Right cardiac atrium (tissue), 5 donors: ENCODE measurements at regions not wholly inside any gene's neighbourhood (a gene's known extent, or its start where the extent isn't known, plus 50 kb on each side); places are given as distances from the start of the nearest gene placed in this dataset.
A peak's percentile ranks its signal among the peaks of the same experiment; 100 is the strongest.
"Not testable (repeated sequence)": the region's sequence is repeated elsewhere in the genome, so short reads cannot be mapped to it uniquely, and the experiment has no call there.

ENCODE experiments used
- ATAC-seq, 2 donors: fragments of 200-7000 bp; cut with Tn5 transposase; one replicate each; pipeline versions ENCODE4 v1.8.0 to v1.9.1; 2020; ENCODE audit warnings: moderate library complexity in 2 of 2, mild to moderate bottlenecking in 1 of 2
- DNase-seq, 3 donors: peaks; one replicate each; pipeline ENCODE4 v3.0.0-alpha.2; 2020
- H3K27ac ChIP-seq: one replicate; pipeline ENCODE4 v1.5.1; 2013; ENCODE audit warnings: mild to moderate bottlenecking, low read length, control low read depth, moderate library complexity
- H3K27me3 ChIP-seq: one replicate; pipeline ENCODE4 v1.6.1; 2013; ENCODE audit not compliant: control insufficient read depth, insufficient read depth
- H3K4me1 ChIP-seq: one replicate; pipeline ENCODE4 v1.6.1; 2013; ENCODE audit warnings: low read length; ENCODE audit not compliant: control insufficient read depth, insufficient read depth
- H3K4me3 ChIP-seq: one replicate; pipeline ENCODE4 v1.5.1; 2013; ENCODE audit warnings: low read length, control low read depth
- H3K9me3 ChIP-seq: one replicate; pipeline ENCODE4 v1.6.1; 2013; ENCODE audit warnings: low read length; ENCODE audit not compliant: control insufficient read depth
- WGBS: extraction: QIAGEN DNeasy Blood & Tissue Kit; methylation state at CpG from one replicate; pipeline ENCODE4 v1.1.7; 2013; 5-methylcytosine and 5-hydroxymethylcytosine counted together
- intact Hi-C, 4 donors: fragments of 100-400 bp; cut with DNase I; formaldehyde crosslinking; loops; one replicate each; pipeline versions ENCODE4 v1.11.0 to v1.14.0; 2022 to 2023
- donor health status: healthy with polysubstance abuse.
- donor health status: DM: no; HTN: yes; CAD: no.
- donor health status: DM: no; HTN: no; CAD: no.
- donor health status: DM: no; HTN: yes; CAD: no; lungs with severe emphysema.
- donor health status: DM: yes; HTN: yes; CAD: no.

DNA sequence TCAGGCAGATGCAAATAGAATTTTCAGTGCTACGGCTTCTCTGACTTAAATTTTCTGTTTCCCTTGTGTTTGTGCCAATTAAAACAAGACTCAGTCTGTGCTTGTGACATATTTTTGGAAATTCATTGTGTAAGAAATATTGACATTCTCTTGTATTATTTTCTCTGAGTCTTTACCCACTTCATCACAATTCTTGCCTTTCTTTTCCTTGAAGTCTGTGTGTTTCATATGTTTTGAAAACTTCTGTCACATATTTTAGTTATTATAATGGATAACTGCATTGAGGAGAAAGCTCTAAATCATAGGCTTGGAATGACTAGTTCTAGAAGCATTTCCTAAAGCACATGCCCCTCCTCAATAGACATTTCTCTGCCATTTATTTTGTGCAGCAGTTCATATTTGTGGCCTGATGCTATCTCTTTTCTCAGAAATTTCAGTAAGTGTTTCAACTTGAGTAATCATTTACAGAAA lies 206.6 kb downstream of the PALM2AKAP2 start:
- no peaks in the 10 kb centered on the region for H3K27me3 ChIP-seq
- H3K4me1 ChIP-seq = no peaks in the 10 kb centered on the region
- ATAC-seq (peak in 1 of 2 donors; percentile 44), DNase-seq (no peak)
- intact Hi-C loops = no loop called here
- H3K27ac ChIP-seq = no peak overlapping the region
- H3K9me3 ChIP-seq = no peaks in the 10 kb centered on the region
- WGBS = 45% methylated on average over 1 of the region's 1 CpG
- H3K4me3 ChIP-seq = no peak overlapping the region

DNA sequence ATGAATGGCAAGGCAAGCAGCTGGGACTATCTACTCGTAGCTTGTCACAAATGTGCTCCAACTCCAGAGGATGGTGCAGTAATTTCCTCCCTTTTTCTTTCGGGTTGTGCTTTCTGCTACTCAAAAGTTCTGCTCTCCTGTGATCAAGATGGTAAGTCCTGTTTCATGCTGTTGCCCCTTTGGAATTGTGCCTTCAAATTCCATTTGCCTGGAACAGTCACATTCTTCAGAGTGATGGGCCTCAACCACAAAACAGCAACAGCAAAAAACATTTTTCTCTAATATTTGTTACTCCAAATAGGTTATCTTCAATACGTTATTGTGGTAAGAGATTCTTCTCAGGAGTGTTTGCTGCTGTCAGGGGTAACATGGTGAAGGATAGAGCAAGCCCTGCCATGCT lies 209.3 kb downstream of the PALM2AKAP2 start:
- ATAC-seq (no peak), DNase-seq (no peak)
- 89% methylated on average over 3 of the region's 3 CpGs for WGBS
- intact Hi-C loops = no loop called here
- Histone ChIP-seq H3K9me3 (no peaks in the 10 kb centered on the region), H3K4me1 (peaks cover 3% of the 10 kb centered on the region), H3K27me3 (no peaks in the 10 kb centered on the region), H3K27ac (no peak overlapping the region), H3K4me3 (no peak overlapping the region)

DNA sequence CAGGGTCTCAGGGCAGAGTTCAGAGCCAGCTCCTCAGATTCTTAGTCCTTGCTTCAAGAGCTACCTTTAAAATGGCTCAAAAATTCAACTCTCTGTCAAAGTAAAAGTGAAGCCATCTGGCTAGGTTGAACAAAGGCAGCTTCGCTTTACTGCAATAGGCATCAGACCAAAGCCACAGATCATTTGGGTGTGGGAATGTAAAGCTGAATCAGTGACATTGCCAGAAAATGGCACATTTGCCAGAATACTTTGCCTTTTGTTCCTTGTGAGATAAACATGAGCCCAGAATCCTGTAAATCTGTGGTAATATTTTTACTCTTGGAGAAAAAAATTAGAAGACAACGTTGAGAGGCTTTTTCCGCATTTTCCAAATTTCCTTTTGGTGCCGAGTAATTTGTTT lies 210.5 kb downstream of the PALM2AKAP2 start:
- no peaks in the 10 kb centered on the region for H3K9me3 ChIP-seq
- ATAC-seq (no peak), DNase-seq (no peak)
- H3K4me1 ChIP-seq = peaks cover 6% of the 10 kb centered on the region
- no peak overlapping the region for H3K4me3 ChIP-seq
- WGBS = 82% methylated on average over 4 of the region's 4 CpGs
- no peak overlapping the region for H3K27ac ChIP-seq
- no peaks in the 10 kb centered on the region for H3K27me3 ChIP-seq
- intact Hi-C loops = no loop called here

DNA sequence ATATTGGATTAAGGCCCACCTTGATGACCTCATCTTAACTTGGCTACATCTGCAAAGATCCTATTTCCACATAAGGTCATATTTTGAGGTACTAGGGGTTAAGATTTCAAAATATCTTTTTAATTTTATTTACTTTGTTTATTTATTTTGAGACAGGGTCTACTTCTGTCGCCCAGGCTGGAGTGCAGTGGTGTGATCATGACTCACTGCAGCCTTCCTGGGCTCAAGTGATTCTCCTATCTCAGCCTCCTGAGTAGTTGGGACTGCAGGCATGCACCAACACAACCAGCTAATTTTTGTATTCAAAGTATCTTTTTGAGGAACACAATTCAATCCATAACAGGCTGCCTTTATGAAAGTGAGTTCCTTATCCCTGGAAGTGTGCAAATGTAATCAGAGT lies 212.3 kb downstream of the PALM2AKAP2 start:
- no peak for ATAC-seq
- WGBS = 88% methylated on average over 1 of the region's 1 CpG

DNA sequence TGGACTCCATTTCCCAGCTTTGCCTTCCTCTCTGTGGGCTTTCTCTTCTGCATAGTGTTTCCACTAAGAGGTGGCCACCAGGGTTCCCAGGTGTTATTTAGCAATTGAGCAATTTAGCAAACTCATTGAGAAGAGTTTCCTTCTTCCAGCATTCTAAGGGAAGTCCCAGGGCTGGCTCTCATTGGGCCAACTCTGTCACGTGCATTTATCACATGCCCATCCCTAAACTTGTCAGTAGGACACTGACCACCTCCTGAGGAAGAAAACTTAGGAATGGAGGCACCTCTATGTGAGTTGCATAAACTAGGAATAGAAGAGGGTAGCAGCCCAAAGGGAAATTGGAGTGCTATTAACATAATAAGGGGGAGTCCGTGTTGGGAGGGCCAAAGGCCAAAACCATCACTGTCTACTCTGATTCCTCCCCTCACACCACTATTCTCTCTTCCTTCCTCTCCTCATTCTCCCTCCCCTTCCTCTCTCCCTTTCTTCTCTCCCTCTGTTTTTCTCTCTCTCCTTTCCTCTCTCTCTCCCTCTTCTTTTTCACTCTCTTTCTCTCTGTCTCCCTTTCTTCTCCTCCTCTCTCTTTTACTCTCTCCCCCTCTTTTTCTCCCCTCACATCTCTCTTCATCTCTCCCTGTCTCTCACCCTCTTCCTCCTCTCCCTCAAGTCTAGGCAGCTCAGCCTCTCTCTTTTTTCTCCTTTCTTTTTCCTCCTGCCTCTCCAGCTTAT lies 213.4 kb downstream of the PALM2AKAP2 start:
- DNase-seq = no peak
- 74% methylated on average over 2 of the region's 2 CpGs for WGBS
- no peak overlapping the region for H3K4me3 ChIP-seq
- H3K27me3 ChIP-seq = no peaks in the 10 kb centered on the region
- no peak overlapping the region for H3K27ac ChIP-seq
- H3K4me1 ChIP-seq = peaks cover 8% of the 10 kb centered on the region
- ATAC-seq = no peak
- intact Hi-C loops = no loop called here
- H3K9me3 ChIP-seq = no peaks in the 10 kb centered on the region

More for the DNA sequence above, 212.3 kb downstream of the PALM2AKAP2 start:
- Histone ChIP-seq H3K9me3 (no peaks in the 10 kb centered on the region), H3K27ac (no peak overlapping the region), H3K4me1 (peaks cover 8% of the 10 kb centered on the region), H3K4me3 (no peak overlapping the region), H3K27me3 (no peaks in the 10 kb centered on the region)
- no peak for DNase-seq
- intact Hi-C loops = no loop called here

DNA sequence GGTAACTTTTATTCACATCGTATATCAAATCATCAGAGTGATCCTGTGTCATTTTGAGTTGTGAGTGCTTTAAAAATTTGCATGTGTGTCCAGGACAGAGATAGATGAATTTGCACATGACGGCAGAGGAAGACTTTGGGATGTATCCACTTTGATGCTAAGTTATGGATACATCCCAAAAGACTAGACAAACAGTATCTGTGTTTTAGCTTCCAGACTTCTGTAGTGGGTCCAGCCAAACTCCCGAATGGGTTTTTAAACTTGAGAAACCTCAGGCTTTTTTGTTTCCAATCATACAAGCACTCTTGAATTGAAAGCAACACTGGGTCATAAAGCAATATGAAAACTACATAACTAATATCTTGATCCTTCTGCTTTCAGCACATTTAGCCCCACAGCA lies 213.8 kb downstream of the C9orf152 start:
- ATAC-seq (no peak), DNase-seq (no peak)
- Histone ChIP-seq H3K27me3 (no peaks in the 10 kb centered on the region), H3K4me3 (no peak overlapping the region), H3K27ac (no peak overlapping the region), H3K4me1 (peaks cover 12% of the 10 kb centered on the region), H3K9me3 (no peaks in the 10 kb centered on the region)
- 65% methylated on average over 3 of the region's 3 CpGs for WGBS
- intact Hi-C loops = no loop called here

DNA sequence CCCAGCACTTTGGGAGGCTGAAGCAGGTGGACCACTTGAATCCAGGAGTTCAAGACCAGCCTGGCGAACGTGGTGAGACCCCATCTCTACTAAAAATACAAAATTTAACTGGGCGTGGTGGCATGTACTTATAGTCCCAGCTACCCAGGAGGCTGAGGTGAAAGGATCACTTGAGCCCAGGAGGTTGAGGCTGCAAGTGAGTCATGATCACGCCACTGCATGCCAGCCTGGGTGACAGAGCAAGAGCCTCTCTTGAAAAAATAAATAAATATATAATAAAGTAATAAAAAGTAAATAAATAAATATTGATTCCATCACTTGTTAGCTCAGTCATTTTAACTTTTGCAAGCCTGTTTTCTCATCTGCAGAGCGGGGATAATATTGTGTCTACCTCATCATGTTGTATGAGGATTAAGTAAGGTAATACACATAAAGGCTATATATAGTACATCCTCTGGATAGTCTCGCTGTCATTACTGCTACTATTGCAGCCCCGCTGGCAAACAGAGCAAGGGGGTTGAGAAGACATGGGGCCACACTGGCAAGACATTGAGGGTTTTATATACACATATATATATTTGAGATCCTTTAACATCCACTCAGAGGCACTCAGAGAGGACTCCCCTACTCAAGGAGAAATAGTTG lies 210.9 kb downstream of the C9orf152 start:
- 94% methylated on average over 7 of the region's 7 CpGs for WGBS
- no peak overlapping the region for H3K4me3 ChIP-seq
- intact Hi-C loops = no loop called here
- peaks cover 12% of the 10 kb centered on the region for H3K4me1 ChIP-seq
- no peak for DNase-seq
- H3K9me3 ChIP-seq = no peaks in the 10 kb centered on the region
- no peak overlapping the region for H3K27ac ChIP-seq
- no peaks in the 10 kb centered on the region for H3K27me3 ChIP-seq
- ATAC-seq = no peak

DNA sequence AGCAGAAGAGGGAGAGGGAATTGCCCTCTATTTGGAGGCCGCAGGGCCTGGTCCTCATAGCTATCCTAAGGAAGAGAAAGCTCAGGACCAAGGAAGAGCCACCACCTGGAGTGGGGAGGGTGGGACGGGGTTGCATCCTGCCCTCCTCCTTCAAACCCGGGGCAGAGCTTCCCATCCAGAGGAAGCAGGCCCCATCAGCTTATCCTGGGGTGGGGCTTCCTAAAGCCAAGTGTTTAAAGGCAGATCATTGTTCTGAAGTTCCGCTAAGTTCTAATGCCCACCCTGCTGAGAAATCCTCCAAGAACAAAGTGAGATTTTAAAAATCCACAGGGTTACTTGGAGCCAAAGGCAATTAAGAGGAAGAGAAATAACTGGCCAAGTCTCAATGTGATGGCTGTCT lies 210.3 kb downstream of the C9orf152 start:
- H3K9me3 ChIP-seq = no peaks in the 10 kb centered on the region
- no peak overlapping the region for H3K27ac ChIP-seq
- WGBS = 63% methylated on average over 4 of the region's 4 CpGs
- no peaks in the 10 kb centered on the region for H3K27me3 ChIP-seq
- peak in 2 of 3 donors; percentile 35 to 53 for DNase-seq
- intact Hi-C loops = no loop called here
- peaks cover 12% of the 10 kb centered on the region for H3K4me1 ChIP-seq
- no peak overlapping the region for H3K4me3 ChIP-seq
- peak; percentile 69 to 93 for ATAC-seq

DNA sequence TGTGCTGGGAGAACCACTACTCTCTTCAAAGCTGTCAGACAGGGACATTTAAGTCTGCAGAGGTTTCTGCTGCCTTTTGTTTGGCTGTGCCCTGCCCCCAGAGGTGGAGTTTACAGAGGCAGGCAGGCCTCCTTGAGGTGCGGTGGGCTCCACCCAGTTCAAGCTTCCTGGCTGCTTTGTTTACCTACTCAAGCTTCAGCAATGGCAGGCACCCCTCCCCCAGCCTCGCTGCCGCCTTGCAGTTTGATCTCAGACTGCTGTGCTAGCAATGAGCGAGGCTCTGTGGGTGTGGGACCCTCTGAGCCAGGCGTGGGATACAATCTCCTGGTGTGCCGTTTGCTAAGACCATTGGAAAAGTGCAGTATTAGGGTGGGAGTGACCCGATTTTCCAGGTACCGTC lies 202.4 kb downstream of the C9orf152 start:
- intact Hi-C loops, DNase-seq, H3K4me3 ChIP-seq, H3K27ac ChIP-seq, H3K9me3 ChIP-seq, H3K27me3 ChIP-seq, ATAC-seq, H3K4me1 ChIP-seq: not testable (repeated sequence)
- WGBS = 95% methylated on average over 8 of the region's 8 CpGs

DNA sequence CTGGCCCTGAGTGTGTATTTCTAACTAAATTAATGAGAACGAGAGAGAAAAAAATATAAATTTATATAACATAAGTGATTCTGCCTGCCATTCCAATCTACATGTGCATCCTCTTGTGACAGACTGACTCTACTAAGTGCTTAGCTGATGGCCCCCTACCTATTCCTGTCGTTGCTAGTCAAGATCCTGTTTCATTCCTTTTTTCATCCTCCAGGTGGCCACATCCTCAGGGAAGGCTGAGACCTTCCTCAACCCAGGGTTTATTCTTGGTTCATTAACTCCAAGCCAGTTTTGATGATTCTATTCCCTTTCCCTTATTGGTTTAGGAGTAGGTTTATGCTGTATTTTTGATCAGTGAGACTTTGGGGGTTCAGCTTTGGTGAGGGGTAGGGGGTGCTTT lies 201.3 kb downstream of the C9orf152 start:
- ATAC-seq = no peak
- intact Hi-C loops = no loop called here
- DNase-seq = no peak
- Histone ChIP-seq H3K27ac (no peak overlapping the region), H3K9me3 (no peaks in the 10 kb centered on the region), H3K4me1 (no peaks in the 10 kb centered on the region), H3K27me3 (no peaks in the 10 kb centered on the region), H3K4me3 (no peak overlapping the region)
- 73% methylated on average over 2 of the region's 2 CpGs for WGBS

DNA sequence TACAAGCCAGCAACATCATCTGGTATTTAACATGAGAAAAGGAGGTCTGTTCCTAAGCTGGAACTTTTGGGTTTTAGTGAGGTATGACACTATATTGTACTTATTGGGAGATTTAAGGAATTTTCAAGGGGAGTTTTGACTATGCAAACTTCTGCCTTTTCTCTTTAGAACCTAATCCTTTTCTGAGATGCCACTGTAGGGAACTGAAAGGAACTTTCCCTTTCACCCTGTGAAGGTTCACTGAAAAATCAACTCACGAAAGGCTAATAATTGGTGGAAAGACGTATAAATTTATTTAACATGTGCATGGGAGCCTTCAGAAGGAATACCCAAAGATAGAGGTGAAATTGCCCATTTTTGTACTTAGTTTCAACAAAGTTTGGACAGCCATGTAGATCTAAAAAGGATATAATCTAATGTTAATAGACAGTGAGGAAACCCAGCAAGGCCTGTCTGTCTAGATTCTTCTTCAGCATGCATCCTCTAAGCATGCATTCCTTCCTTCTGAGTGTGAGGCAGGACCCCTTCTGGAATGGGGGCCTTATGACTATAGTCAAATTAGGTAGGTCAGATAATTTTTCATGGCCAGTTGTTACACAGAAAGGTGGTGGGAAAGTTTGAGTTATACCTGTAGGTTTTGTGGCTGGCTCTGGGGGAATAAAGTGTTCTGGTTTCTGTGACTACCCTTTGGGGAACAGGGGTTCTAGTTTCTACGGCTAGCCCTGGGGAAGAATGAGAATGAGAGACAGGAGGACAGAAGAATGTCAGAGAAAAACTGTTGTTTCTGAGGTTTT lies 200.3 kb downstream of the C9orf152 start:
- Histone ChIP-seq H3K4me1 (no peaks in the 10 kb centered on the region), H3K27ac (no peak overlapping the region), H3K4me3 (no peak overlapping the region), H3K9me3 (no peaks in the 10 kb centered on the region), H3K27me3 (no peaks in the 10 kb centered on the region)
- no peak for ATAC-seq
- WGBS = 94% methylated on average over 3 of the region's 3 CpGs
- DNase-seq = no peak
- intact Hi-C loops = no loop called here
